IPS-11a (cell line): ENCODE measurements at regions not wholly inside any gene's neighbourhood (a gene's known extent, or its start where the extent isn't known, plus 50 kb on each side); places are given as distances from the start of the nearest gene placed in this dataset.

ENCODE experiments used
- H3K4me3 ChIP-seq: one replicate; pipeline ENCODE4 v1.5.1; 2013; ENCODE audit warnings: low read depth, low read length, control low read depth

- no peak overlapping the region for H3K4me3 ChIP-seq
Measured at GRCh38 chr2:163281717-163282116, 443.1 kb upstream of the KCNH7 start.

- no peak overlapping the region for H3K4me3 ChIP-seq
Measured at GRCh38 chr2:163269374-163270021, 430.9 kb upstream of the KCNH7 start.

GRCh38 chr2:163266772-163267171 is 428.2 kb upstream of the KCNH7 start:
- H3K4me3 ChIP-seq = no peak overlapping the region

- H3K4me3 ChIP-seq = no peak overlapping the region
Measured at GRCh38 chr2:163265562-163265961, 427.0 kb upstream of the KCNH7 start.

- H3K4me3 ChIP-seq = no peak overlapping the region
Measured at GRCh38 chr2:163264341-163264740, 425.8 kb upstream of the KCNH7 start.

GRCh38 chr2:163259489-163259888 is 420.9 kb upstream of the KCNH7 start:
- no peak overlapping the region for H3K4me3 ChIP-seq

- H3K4me3 ChIP-seq = no peak overlapping the region
Measured at GRCh38 chr2:163255086-163255485, 416.5 kb upstream of the KCNH7 start.

GRCh38 chr2:163253621-163254285 is 415.2 kb upstream of the KCNH7 start:
- H3K4me3 ChIP-seq = no peak overlapping the region

GRCh38 chr2:163252199-163252598 is 413.6 kb upstream of the KCNH7 start:
- no peak overlapping the region for H3K4me3 ChIP-seq

GRCh38 chr2:163248376-163249253 is 410.0 kb upstream of the KCNH7 start:
- no peak overlapping the region for H3K4me3 ChIP-seq

- no peak overlapping the region for H3K4me3 ChIP-seq
Measured at GRCh38 chr2:163247847-163248220, 409.3 kb upstream of the KCNH7 start.

- no peak overlapping the region for H3K4me3 ChIP-seq
Measured at GRCh38 chr2:163247156-163247846, 408.7 kb upstream of the KCNH7 start.

- no peak overlapping the region for H3K4me3 ChIP-seq
Measured at GRCh38 chr2:163246135-163246534, 407.6 kb upstream of the KCNH7 start.

GRCh38 chr2:163236553-163236952 is 398.0 kb upstream of the KCNH7 start:
- no peak overlapping the region for H3K4me3 ChIP-seq

- no peak overlapping the region for H3K4me3 ChIP-seq
Measured at GRCh38 chr2:163231666-163232065, 393.1 kb upstream of the KCNH7 start.

GRCh38 chr2:163213661-163214081 is 375.1 kb upstream of the KCNH7 start:
- no peak overlapping the region for H3K4me3 ChIP-seq

GRCh38 chr2:163210430-163210918 is 371.9 kb upstream of the KCNH7 start:
- H3K4me3 ChIP-seq = no peak overlapping the region

GRCh38 chr2:163207693-163208370 is 369.3 kb upstream of the KCNH7 start:
- no peak overlapping the region for H3K4me3 ChIP-seq

- H3K4me3 ChIP-seq = no peak overlapping the region
Measured at GRCh38 chr2:163205589-163206254, 367.2 kb upstream of the KCNH7 start.

- H3K4me3 ChIP-seq = no peak overlapping the region
Measured at GRCh38 chr2:163200741-163201140, 362.2 kb upstream of the KCNH7 start.
